Endodermal cell (in vitro differentiated cells): ENCODE measurements at regions not wholly inside any gene's neighbourhood (a gene's known extent, or its start where the extent isn't known, plus 50 kb on each side); places are given as distances from the start of the nearest gene placed in this dataset.

ENCODE experiments used
- DNase-seq: peaks from one replicate; pipeline ENCODE4 v3.0.0-alpha.2; 2017
- H3K27ac ChIP-seq: 2 replicates; pipeline ENCODE4 v1.5.1; 2013; ENCODE audit warnings: mild to moderate bottlenecking, low read depth, low read length, moderate library complexity
- H3K27me3 ChIP-seq: 2 replicates; pipeline ENCODE4 v1.6.1; 2013; ENCODE audit warnings: mild to moderate bottlenecking, low read length, moderate library complexity; ENCODE audit not compliant: insufficient read depth, control insufficient read depth, poor library complexity, severe bottlenecking
- H3K36me3 ChIP-seq: 2 replicates; pipeline ENCODE4 v1.7.0; 2013; ENCODE audit warnings: mild to moderate bottlenecking, low read length, moderate library complexity; ENCODE audit not compliant: control insufficient read depth, insufficient read depth
- H3K4me1 ChIP-seq: one replicate; pipeline ENCODE4 v1.7.0; 2013; ENCODE audit warnings: low read length; ENCODE audit not compliant: control insufficient read depth, insufficient read depth
- H3K4me3 ChIP-seq: 2 replicates; pipeline ENCODE4 v1.5.1; 2013; ENCODE audit warnings: mild to moderate bottlenecking, low read length, moderate library complexity
- H3K9ac ChIP-seq: 2 replicates; pipeline ENCODE4 v1.6.1; 2013; ENCODE audit warnings: mild to moderate bottlenecking, low read length, moderate library complexity; ENCODE audit not compliant: poor library complexity, severe bottlenecking; ENCODE audit errors: extremely low read depth
- H3K9me3 ChIP-seq: 2 replicates; pipeline ENCODE4 v1.6.1; 2013; ENCODE audit warnings: mild to moderate bottlenecking, low read length, moderate library complexity; ENCODE audit not compliant: control insufficient read depth
- H3K27ac Mint-ChIP-seq: 2 replicates; pipeline ENCODE4 v1.8.0; 2020; ENCODE audit warnings: mixed read lengths
- H3K27me3 Mint-ChIP-seq: 2 replicates; pipeline ENCODE4 v1.8.0; 2021; ENCODE audit warnings: mild to moderate bottlenecking, mixed read lengths; ENCODE audit not compliant: insufficient read depth
- H3K36me3 Mint-ChIP-seq: 2 replicates; pipeline ENCODE4 v1.8.0; 2020; ENCODE audit warnings: low read depth, mixed read lengths
- H3K4me1 Mint-ChIP-seq: 2 replicates; pipeline ENCODE4 v1.8.0; 2020; ENCODE audit warnings: mixed read lengths
- H3K4me3 Mint-ChIP-seq: 2 replicates; pipeline ENCODE4 v1.8.0; 2020; ENCODE audit warnings: mild to moderate bottlenecking, moderate library complexity, mixed read lengths
- H3K9me3 Mint-ChIP-seq: 2 replicates; pipeline ENCODE4 v1.8.0; 2020; ENCODE audit warnings: mild to moderate bottlenecking, mixed read lengths
- WGBS, 2 experiments: methylation state at CpG; one replicate each; pipeline versions ENCODE4 v1.1.5 to v1.1.7; 2013; ENCODE audit warnings: missing lambda C conversion rate in 2 of 2, mixed read lengths in 1 of 2; ENCODE audit not compliant: insufficient coverage in 1 of 2, insufficient read length in 1 of 2; 5-methylcytosine and 5-hydroxymethylcytosine counted together
- TF ChIP-seq, protein P1 (sequence below): fragments of 200-600 bp; sonication (generic); conservative IDR thresholded peaks from 2 replicates; pipeline ENCODE4 v1.5.0; 2021; ENCODE audit warnings: antibody characterized with exemption, mild to moderate bottlenecking

- WGBS, 2 experiments: 87 to 89% methylated on average over 12 to 13 of the region's 13 CpGs
- peaks cover 11% of the 10 kb centered on the region for H3K36me3 Mint-ChIP-seq
Observed at GRCh38 chr11:70761094-70761907, 363.0 kb downstream of the CTTN start.

DNA sequence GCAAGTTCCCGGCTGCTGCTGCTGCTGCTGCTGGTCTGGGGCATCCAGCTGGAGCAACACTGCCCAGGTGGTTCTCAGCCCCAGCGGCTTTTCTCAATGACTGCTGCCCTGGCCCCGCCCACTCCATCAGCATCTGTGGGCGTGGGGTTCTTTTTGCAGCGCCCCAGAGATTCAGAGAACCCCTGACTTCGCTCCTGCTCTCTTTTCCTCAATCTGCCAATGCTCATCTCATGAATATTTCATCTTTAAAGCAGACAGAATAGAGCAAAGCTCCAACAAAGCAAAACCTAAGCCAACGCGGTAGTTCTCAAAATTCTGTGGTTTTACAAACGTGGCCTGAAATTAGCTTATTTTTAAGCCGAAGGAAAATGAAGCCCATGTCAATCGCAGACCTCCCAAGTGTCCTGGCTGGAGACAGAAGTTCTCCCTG lies 363.6 kb downstream of the CTTN start:
- no peaks in the 10 kb centered on the region for H3K4me1 Mint-ChIP-seq
- 74 to 83% methylated on average over 9 to 11 of the region's 11 CpGs for WGBS, 2 experiments
- H3K27ac Mint-ChIP-seq: no peak overlapping the region
- no peak overlapping the region for H3K27ac ChIP-seq
- H3K36me3 Mint-ChIP-seq: peaks cover 11% of the 10 kb centered on the region
- no peak overlapping the region for H3K4me3 Mint-ChIP-seq
- H3K27me3 ChIP-seq: no peaks in the 10 kb centered on the region
- H3K9me3 Mint-ChIP-seq: peaks cover 5% of the 10 kb centered on the region
- TF ChIP-seq, protein P1, sequence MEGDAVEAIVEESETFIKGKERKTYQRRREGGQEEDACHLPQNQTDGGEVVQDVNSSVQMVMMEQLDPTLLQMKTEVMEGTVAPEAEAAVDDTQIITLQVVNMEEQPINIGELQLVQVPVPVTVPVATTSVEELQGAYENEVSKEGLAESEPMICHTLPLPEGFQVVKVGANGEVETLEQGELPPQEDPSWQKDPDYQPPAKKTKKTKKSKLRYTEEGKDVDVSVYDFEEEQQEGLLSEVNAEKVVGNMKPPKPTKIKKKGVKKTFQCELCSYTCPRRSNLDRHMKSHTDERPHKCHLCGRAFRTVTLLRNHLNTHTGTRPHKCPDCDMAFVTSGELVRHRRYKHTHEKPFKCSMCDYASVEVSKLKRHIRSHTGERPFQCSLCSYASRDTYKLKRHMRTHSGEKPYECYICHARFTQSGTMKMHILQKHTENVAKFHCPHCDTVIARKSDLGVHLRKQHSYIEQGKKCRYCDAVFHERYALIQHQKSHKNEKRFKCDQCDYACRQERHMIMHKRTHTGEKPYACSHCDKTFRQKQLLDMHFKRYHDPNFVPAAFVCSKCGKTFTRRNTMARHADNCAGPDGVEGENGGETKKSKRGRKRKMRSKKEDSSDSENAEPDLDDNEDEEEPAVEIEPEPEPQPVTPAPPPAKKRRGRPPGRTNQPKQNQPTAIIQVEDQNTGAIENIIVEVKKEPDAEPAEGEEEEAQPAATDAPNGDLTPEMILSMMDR: no peak
- H3K9ac ChIP-seq: no peak overlapping the region
- H3K36me3 ChIP-seq: no peaks in the 10 kb centered on the region
- no peaks in the 10 kb centered on the region for H3K4me1 ChIP-seq
- no peaks in the 10 kb centered on the region for H3K9me3 ChIP-seq
- DNase-seq: peak; percentile 38
- H3K27me3 Mint-ChIP-seq: no peaks in the 10 kb centered on the region
- H3K4me3 ChIP-seq: no peak overlapping the region

More at GRCh38 chr11:70761094-70761907, 363.0 kb downstream of the CTTN start:
- no peak overlapping the region for H3K27ac ChIP-seq
- no peak overlapping the region for H3K4me3 ChIP-seq
- H3K9me3 ChIP-seq: no peaks in the 10 kb centered on the region
- Mint-ChIP-seq H3K27me3 (no peaks in the 10 kb centered on the region), H3K4me1 (no peaks in the 10 kb centered on the region), H3K4me3 (no peak overlapping the region), H3K9me3 (peaks cover 5% of the 10 kb centered on the region), H3K27ac (no peak overlapping the region)
- no peaks in the 10 kb centered on the region for H3K36me3 ChIP-seq
- no peaks in the 10 kb centered on the region for H3K27me3 ChIP-seq
- TF ChIP-seq, protein P1: peak; percentile 29
- H3K4me1 ChIP-seq: no peaks in the 10 kb centered on the region
- H3K9ac ChIP-seq: no peak overlapping the region
- DNase-seq: peak; percentile 43

DNA sequence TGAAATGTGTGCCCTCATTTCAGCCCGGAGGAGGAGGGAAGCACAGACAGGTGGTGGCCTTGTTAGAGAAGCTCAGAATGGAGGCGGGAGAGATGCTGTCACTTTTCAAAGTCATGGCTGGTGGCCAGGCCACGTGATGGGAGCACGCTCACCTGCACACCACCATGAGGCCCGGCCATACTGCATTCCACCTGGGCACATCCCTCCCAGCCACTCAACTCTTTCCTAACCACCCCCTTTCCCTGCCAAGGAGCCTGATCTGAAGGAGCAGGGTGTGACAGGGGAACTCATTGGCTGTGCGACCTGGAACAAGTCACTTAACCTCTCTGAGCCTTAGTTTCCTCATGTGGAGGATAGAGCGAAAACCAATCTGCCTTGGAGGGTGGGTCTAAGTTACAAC lies 364.5 kb downstream of the CTTN start:
- Histone ChIP-seq H3K4me3 (no peak overlapping the region), H3K9ac (no peak overlapping the region), H3K27ac (no peak overlapping the region), H3K36me3 (no peaks in the 10 kb centered on the region), H3K9me3 (no peaks in the 10 kb centered on the region), H3K27me3 (no peaks in the 10 kb centered on the region), H3K4me1 (no peaks in the 10 kb centered on the region)
- H3K4me3 Mint-ChIP-seq: no peak overlapping the region
- peaks cover 5% of the 10 kb centered on the region for H3K9me3 Mint-ChIP-seq
- H3K27ac Mint-ChIP-seq: no peak overlapping the region
- TF ChIP-seq, protein P1: no peak
- DNase-seq: no peak
- no peaks in the 10 kb centered on the region for H3K27me3 Mint-ChIP-seq
- whole genome bisulfite sequencing, 2 experiments: 90 to 95% methylated on average over 7 of the region's 7 CpGs
- H3K4me1 Mint-ChIP-seq: no peaks in the 10 kb centered on the region
- H3K36me3 Mint-ChIP-seq: peaks cover 14% of the 10 kb centered on the region
